ENCODE measurements at regions not wholly inside any gene's neighbourhood (a gene's known extent, or its start where the extent isn't known, plus 50 kb on each side); places are given as distances from the start of the nearest gene placed in this dataset.
"Not testable (repeated sequence)": the region's sequence is repeated elsewhere in the genome, so short reads cannot be mapped to it uniquely, and the experiment has no call there.

DNA sequence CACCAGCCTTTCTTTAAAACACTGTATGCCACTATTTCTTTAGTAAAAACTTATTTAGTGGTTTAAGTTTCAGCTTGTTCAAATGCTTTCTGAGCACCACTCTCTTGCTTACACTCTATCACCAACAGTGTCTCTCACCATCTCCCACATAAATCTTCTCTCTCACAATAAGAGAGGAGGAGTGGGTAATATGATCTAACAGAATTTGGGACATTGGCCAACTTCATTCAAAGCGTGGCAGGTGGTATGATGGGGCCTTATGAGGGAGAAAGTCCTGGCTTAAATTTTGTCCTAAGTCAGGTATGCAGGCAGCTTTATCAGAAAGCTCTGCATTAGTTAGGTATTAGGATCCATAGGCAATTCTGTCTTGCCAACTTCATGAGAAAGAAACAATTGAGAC is 1132.5 kb downstream of the TUSC7 start:
- DNase-seq (ENCODE audit: low read depth): no peak

DNA sequence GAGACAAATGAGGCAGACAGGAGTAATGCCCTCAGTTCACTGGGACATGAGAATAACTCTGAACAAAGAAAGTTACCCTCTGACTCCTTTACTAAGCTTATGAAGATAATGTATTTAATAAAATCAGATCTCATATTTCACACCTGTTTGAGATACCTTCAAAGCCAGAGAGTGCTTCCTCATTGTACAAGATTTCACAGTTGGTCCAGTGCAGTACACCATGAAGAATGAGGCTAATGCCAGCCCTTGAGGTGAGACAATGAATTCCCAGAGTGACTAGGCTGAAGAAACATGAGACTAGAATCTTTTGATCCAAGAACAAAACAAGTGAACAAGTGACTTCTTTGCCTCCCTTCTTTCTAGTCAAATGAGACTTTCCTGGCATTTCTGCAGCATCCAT is 1133.8 kb downstream of the TUSC7 start:
- no peak for DNase-seq (ENCODE audit: low read depth)

DNA sequence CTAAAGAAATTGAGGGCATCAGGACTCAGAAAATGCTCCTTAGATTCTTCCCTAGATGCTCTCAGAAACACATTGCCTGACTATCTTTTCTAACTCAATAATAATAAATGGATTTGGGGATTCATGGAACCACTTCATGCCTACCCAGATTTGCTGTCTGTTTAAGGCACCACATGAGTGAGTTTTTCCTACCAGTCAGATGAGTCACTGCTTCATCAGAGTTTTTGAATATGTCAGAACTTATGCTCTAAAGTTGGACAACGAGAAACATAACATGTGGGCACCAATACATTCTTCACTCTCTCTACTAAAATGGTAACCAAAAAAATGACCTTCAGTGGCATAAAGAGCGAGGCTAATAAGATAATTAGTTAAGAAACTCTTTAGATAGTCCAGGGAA is 1135.1 kb downstream of the TUSC7 start:
- DNase-seq (ENCODE audit: low read depth): no peak

DNA sequence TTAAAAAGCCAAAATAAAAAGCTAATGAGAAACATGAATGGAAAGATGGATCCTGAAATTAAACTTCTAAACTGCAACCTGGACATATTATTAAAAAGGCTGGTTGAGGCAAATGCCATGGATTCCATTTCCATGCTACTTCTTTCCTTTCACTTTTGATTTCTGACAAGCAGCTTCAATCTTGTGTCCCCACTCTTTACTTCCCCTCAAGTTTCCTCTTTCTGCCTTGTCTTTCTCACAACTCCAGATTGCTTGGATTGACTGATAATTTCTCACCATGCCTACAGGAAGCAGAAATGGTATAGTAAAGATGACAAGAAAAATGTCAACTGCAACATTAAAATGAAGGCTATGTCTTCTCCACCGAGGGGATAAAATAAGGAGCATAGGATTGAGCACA is 1136.7 kb downstream of the TUSC7 start:
- no peak for DNase-seq (ENCODE audit: low read depth)

DNA sequence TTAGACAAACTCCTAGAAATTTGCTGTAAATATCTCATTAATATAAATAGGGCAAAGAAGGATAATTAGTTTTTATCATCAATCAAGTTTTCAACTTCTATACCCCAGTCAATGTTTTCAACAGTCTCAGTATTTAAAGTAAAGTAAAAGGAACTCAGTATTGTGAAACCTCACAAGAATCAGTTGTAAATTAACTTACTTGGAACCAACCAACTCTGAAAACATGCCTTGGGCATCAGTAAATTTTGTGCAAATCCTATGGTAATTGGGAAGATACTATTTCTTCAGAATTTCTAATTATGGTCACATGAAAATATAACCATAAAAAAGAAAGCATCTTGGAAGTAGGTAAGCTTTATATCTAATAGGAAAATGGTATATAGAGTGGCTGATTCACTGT is 1139.0 kb downstream of the TUSC7 start:
- no peak for DNase-seq (ENCODE audit: low read depth)

DNA sequence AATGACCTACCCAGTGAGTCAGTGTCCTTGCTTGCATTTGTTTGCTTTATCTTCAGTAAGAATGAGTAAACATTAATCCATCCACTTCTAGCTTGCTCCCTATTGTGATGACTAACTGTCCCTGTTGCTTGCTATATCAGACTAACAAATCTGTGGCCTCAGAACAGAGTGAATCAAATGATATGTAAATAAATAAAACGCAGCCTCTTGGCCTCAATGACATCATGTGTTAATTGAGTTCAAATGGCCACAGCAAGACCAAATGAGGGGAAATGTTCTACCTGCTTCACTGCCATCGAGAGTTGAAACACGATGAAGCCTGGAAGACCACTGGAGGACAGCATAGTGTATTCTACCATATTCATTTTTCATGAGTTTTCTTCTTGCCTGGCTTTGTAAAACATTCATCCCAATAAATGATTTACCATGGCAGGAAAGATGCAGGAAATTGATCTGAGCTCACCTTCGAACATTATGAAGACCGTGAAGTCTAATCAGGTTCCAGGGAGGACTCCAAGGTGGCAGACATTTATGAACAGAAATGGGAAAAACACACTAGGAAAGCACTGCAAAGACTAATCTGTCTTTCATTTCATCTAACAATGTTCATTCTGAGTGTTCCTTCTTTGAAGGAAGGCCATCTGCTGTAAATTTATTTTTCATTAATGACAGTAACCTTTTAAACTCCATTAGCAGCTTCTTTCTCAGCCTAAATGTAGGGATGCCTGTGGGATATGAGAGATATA is 1144.5 kb downstream of the TUSC7 start:
- no peak for DNase-seq (ENCODE audit: low read depth)

DNA sequence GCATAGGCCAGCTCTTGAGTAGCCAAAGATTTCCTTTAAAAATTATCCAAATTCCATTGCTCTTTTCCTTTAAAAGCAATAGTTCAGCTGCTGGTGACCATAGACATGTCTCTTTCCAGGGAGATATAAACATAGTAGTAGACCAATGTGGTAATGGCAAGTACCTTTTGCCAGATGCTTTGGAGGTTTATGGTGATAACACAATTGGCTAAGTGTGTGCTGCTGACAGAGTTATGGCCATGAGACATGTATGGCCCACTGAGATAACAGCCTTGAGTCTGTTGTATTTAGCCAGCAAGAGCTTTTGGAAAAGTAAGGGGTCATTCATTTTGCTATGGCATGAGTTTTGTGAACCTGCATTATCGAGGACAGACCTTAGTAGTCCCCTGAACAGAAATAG is 1146.8 kb downstream of the TUSC7 start:
- no peak for DNase-seq (ENCODE audit: low read depth)

DNA sequence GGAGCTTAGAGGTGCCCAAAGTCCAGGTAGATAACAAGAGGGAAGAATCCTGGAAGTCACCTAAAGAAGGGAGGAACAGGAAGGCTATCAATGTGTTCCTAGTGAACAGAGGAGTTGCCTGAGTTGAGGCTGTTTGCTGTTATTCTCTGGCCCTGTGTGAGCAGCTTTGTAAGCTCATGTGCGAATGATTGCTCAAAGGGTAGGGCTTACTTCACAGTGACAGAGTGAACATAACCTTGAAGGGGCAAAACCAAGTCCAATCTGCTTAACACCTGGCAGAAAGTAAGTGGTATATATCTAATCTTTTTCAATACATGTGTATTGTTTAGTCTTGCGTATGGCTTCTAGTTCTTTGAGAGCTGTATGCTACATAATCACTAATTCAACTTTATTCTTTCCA is 1153.6 kb downstream of the TUSC7 start:
- DNase-seq (ENCODE audit: low read depth): no peak

DNA sequence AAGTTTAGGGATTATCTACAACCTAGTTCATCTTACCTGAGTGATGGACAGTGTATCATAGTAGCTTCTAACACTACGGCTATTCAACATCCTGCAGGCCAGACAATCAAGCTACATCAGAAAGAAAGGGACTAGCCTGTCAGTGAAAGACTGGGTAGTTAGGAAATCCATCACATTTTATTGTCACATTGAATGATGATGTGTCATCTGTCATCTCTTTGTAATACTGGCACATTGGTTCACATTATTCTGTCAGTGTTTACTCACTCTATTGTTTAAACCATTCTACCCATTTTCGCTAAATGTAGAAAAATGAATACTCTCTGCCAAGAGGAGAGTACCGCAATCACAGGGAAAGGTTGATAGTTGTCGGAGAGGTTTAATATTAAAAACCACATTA is 1155.8 kb downstream of the TUSC7 start:
- no peak for DNase-seq (ENCODE audit: low read depth)

DNA sequence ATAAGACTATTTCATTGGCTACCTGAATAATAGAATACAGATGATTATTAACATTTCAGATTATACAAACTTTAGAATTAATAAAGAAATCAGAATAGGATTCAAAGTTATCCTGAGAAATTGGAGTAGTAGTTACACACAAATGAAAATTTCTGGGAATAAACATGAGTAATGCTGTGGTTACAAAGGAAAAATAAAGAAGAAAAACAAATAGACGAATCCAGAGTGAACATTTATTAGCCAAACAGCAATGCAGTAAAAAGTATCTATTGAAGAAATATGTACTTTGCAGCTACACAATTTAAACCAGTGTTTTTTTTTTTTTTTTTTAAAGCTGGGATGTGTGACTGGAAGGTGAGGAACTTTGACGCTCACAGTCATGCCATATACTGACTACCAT is 1159.2 kb downstream of the TUSC7 start:
- DNase-seq (ENCODE audit: low read depth): no peak

DNA sequence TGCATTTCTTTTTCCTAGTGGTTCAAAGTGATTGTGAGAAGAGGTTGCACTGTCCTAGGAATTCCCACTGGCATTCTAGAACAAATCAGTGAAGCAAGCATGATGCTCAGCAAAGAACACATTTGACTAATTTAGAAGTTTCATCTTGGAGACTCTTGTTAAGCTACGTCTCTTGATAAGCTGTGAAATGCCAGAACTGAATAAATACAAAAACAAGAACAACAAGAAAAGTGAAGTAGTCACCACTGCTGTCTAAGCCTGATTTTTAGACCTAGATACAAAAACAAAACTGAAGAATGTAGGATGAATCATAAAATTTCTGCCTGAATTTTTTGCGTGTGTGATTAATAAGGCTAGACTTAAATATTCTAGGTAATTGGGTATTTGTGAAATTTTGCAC is 1162.4 kb downstream of the TUSC7 start:
- no peak for DNase-seq (ENCODE audit: low read depth)

DNA sequence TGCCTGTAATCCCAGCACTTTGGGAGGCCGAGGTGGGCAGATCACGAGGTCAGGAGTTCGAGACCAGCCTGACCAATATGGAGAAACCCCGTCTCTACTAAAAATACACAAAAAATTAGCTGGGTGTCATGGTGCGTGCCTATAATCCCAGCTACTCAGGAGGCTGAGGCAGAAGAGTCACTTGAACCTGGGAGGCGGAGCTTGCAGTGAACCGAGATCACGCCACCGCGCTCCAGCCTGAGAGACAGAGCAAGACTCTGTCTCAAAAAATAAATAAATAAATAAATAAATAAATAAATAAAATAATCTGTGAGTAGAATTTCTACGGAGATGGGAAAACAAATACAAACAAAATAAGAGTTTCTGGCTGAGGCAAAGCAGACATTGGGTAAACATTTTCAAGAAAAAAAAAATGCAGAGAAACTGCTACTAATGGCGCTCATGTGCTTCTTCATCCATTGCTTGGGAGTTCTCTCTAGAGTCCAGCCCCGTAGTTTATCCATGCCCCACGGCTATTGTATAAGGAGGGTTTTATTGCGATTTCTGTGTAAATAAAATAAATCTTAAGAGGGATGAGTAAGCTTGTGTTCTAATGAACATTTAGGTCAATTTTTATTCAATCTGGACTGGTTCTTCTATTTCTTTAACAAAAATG is 1161.9 kb downstream of the IGSF11 start:
- DNase-seq (ENCODE audit: low read depth): not testable (repeated sequence)

DNA sequence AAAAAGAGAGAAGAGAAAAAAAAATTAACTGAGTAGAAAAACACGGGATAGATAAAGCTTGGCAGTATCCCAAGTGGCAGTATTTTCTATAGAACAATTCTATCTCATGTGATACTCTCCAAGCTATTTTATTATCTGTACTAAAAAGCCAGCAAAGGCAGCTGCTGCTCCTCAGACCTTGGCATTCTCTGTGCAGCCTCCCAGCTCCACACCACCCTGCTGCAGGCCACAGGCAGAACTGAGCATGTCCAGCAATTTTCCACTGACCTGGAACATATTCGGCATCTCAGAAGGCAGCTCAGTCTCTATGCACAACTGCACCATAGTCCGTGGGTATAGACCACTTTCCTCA is 1161.4 kb downstream of the IGSF11 start:
- DNase-seq (ENCODE audit: low read depth): no peak

DNA sequence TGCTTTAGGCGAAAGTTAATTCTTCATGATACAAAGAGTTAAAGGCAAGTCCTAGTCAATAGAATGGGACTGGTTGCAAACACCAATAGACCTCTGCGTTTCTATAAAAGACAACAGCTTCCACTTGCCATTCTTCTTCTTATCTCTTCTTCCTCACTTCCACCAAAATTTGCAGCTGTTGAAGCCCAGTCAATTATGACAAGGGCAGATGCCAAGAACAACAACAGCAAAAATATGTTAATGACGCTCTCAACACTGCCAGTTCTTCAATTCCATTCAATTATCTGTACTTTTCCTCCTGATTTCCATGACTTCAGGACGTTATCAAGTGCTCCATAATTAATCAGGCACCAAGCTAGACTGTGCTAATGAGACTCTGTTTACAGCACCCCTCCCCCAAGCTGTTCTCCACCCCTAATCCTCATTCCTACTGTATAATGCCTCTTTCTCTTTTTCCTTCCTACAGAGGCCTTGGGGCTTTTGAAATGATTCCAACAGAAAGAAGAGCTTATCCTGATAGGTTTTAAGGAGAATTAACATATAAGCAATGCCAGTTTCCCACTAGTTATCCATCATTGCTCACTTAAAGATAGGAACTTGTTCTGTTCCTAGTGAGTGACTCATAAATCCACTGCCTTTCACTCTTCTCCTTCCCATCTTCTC is 1160.5 kb downstream of the IGSF11 start:
- DNase-seq (ENCODE audit: low read depth): no peak

DNA sequence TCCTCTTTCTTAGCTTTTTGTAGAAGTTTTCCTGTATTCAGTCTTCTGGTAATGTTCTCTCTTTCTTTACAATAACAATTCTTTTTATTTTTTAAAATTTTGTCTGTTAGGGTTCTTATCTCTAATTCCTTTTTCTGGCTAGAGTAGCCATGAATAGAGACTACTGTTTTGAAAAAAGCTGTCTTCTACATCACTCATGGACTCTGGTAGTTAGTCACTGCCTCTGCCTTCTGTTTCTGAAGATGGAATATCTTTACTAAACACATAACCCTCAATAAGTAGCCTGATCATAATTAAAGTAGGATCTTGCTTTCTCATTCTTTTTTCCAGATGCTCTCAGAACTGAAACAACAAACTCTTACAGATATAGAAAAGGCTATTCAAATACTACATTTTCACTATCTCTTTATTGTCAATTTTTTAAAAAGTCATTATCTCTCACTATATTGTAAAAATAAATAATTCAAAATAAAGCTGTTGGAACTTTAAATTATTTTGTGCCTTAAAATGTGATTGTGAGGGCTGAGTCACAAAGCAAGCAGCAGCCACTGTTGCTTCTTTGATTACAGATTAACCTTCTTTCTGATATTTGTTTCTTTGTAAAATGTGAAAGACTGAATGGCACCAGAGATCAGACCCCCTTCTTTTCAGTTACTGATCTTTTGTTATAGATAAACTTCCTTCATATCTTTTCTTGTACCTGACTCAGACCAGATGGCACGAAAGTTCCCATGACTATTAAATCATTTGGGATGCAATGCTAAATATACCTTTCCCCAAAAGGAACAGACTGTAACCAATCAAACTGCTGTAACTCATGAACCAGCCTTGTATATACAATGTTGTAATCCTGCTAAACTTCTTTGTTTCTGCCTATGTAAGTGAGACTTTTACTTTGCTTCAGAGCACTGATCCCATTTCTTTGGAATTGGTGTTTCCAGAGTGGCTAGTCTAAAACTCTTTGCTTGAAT is 1159.5 kb downstream of the IGSF11 start:
- no peak for DNase-seq (ENCODE audit: low read depth)

DNA sequence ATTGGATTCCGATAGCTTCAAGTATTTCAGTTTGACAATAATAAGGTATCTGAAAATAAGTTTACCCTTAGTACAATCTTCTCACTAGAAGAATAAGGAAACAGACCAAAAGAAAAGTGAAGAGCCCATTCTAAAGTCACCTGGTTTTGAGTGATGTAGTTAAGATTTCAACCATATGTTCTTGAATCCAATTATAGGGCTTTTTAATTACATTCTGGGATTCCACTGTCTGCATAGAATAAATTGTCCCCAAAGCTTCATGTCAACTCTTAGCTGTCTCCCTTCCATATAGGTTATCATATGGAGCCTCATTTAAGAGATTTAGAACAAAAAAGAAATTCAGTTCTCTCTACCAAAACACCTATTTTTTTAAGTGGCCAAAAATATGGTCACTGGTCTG is 1158.8 kb downstream of the IGSF11 start:
- no peak for DNase-seq (ENCODE audit: low read depth)

DNA sequence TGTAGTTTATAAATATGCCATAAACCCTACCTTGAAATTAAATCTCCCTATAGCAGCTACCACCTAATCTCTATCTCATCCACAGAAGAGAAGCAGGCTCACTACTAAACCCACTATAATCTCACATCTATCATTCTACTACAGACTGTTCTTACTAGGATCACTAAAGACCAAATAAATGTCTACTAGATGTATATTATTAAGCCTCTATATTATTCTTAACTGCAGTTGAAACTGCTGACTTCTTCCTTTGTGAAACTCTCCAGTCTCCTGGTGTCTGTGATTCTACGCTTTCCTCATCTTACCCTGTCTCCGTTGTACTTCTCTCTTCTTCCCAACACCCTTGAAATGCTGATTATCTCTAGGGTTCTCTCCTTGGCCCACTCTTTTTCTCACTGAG is 1154.0 kb downstream of the IGSF11 start:
- no peak for DNase-seq (ENCODE audit: low read depth)

DNA sequence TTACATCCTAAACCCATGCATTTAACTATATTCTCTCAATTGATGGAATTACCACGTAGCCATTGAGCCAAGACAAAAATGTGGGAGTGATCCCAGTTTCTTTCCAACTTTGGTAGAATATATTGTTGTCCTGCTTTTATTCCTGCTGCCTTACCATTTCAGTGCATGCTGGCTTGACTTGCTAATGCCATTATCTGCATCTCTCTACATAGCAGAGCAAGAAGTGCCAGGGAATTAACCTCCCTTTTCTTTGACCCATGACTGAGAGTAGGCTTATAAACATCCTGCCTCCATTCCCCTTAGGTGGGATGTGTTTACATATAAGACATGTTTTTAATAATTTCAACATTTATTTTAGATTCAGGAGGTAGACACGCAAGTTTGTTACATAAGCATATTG is 1153.4 kb downstream of the IGSF11 start:
- no peak for DNase-seq (ENCODE audit: low read depth)

DNA sequence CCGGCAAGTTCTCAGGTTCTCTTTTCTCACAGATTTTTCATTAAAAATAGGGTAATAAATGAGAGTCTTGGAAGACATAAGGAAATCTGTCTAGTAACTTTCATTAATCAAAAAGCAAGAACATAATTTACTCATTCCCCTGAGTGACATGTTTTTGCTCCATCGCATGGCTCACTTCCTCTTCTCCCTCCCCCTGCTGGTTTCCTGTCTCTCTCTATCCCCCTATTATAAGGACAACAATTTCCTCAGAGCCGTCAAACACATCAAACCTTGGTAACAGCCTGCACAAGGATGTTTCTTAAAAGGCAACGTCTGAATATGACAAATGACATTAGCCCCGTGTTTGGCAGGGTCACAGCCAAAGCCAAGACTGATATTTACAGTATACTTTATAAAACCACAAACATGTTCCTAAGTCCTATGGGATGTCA is 1149.6 kb downstream of the IGSF11 start:
- no peak for DNase-seq (ENCODE audit: low read depth)

DNA sequence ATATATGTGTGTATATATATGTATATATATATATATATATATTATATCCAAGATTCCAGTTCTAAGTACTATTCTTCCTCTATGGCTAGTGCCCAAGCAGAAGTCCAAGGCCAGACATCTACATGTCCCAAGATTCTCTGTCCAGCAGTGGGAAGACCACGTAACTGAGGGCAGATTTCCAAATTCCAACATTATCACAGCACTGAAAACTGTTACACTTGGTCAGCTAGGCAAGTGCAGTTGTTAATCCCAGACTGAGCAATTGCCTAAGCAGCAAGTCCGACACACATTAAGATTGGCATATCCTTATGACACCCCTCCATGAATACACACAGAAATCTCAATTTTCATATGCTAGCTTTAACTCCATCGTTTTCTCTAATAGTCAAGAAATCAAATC is 1148.5 kb downstream of the IGSF11 start:
- no peak for DNase-seq (ENCODE audit: low read depth)

DNA sequence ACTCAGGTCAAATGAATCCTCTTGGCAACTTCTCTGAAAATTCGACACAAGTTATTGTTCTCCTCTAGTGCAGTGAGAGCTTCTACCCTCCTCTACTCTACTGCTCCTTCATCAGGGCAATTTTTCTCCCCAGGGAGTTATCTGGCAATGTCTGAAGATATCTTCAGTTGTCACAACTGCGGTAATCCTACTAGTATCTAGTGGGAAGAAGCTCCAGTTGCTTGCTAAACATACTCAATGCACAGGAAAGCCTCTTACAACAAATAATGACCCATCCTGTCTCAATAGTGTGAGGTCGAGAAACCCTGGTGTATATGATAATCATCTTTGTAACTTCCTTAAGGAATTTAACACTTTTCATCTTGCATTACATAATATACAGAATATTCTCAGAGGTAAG is 1147.6 kb downstream of the IGSF11 start:
- DNase-seq (ENCODE audit: low read depth): no peak

DNA sequence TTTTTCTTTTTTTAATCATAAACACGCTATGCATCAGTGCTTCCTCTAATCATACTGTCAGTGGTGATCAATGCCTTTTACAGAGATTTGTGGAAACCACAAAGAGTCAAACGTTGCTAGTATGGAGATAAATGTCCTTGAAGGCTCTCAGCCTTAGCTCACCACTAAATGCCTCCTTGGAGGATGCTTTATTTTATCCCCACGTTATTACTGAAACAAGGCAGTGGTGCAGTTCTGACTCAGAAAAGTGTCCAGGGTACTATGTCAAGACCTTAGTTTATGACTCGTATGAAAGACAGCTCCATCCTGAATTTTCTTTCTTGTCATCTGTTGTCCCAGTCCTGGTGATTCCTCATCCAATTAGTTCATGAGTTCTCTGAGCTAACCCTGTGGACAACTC is 1146.7 kb downstream of the IGSF11 start:
- no peak for DNase-seq (ENCODE audit: low read depth)
